ENCODE measurements at regions not wholly inside any gene's neighbourhood (a gene's known extent, or its start where the extent isn't known, plus 50 kb on each side); places are given as distances from the start of the nearest gene placed in this dataset.

- Histone ChIP-seq H3K4me3 (ENCODE audit: low read length, poor library complexity, severe bottlenecking) (no peak overlapping the region), H3K4me1 (ENCODE audit: insufficient read depth, low read length, poor library complexity, severe bottlenecking) (no peaks in the 10 kb centered on the region), H3K36me3 (ENCODE audit: insufficient read depth, low read length) (no peaks in the 10 kb centered on the region), H2AFZ (ENCODE audit: low read length) (no peak overlapping the region), H3K9ac (ENCODE audit: low read depth, low read length, poor library complexity, severe bottlenecking) (no peak overlapping the region), H4K20me1 (ENCODE audit: insufficient read depth, low read length, poor library complexity, severe bottlenecking) (no peaks in the 10 kb centered on the region), H3K4me2 (ENCODE audit: low read depth, low read length, poor library complexity, severe bottlenecking) (no peak overlapping the region), H3K9me3 (ENCODE audit: insufficient read depth, low read depth, low read length) (no peaks in the 10 kb centered on the region), H3F3A (ENCODE audit: low read depth) (no peaks in the 10 kb centered on the region), H3K9me2 (replicated peaks; ENCODE audit: low read depth, low read length) (no peaks in the 10 kb centered on the region), H3K27me3 (ENCODE audit: insufficient read depth, low read length, poor library complexity, severe bottlenecking) (no peaks in the 10 kb centered on the region), H3K79me2 (ENCODE audit: insufficient read depth, low read length) (no peaks in the 10 kb centered on the region)
- TF ChIP-seq EZH2phosphoT487 (IDR thresholded peaks at IDR 0.05; ENCODE audit: borderline replicate concordance) (no peak), CTCF (conservative IDR thresholded peaks at IDR 0.05; ENCODE audit: low read length) (no peak)
Measured at GRCh38 chr4:30790998-30791397, 70.8 kb downstream of the PCDH7 start.

GRCh38 chr4:30792601-30793000, 72.4 kb downstream of the PCDH7 start:
- H3K9me3 ChIP-seq (ENCODE audit: insufficient read depth, low read depth, low read length): no peaks in the 10 kb centered on the region
- H4K20me1 ChIP-seq (ENCODE audit: insufficient read depth, low read length, poor library complexity, severe bottlenecking): no peaks in the 10 kb centered on the region
- no peak overlapping the region for H3K4me3 ChIP-seq (ENCODE audit: low read length, poor library complexity, severe bottlenecking)
- no peaks in the 10 kb centered on the region for H3K9me2 ChIP-seq (replicated peaks; ENCODE audit: low read depth, low read length)
- H2AFZ ChIP-seq (ENCODE audit: low read length): no peak overlapping the region
- H3K4me2 ChIP-seq (ENCODE audit: low read depth, low read length, poor library complexity, severe bottlenecking): no peak overlapping the region
- H3K9ac ChIP-seq (ENCODE audit: low read depth, low read length, poor library complexity, severe bottlenecking): no peak overlapping the region
- H3F3A ChIP-seq (ENCODE audit: low read depth): no peaks in the 10 kb centered on the region
- no peaks in the 10 kb centered on the region for H3K4me1 ChIP-seq (ENCODE audit: insufficient read depth, low read length, poor library complexity, severe bottlenecking)
- H3K79me2 ChIP-seq (ENCODE audit: insufficient read depth, low read length): no peaks in the 10 kb centered on the region
- no peaks in the 10 kb centered on the region for H3K27me3 ChIP-seq (ENCODE audit: insufficient read depth, low read length, poor library complexity, severe bottlenecking)
- no peak for TF ChIP-seq CTCF (conservative IDR thresholded peaks at IDR 0.05; ENCODE audit: low read length)
- TF ChIP-seq EZH2phosphoT487 (IDR thresholded peaks at IDR 0.05; ENCODE audit: borderline replicate concordance): no peak
- no peaks in the 10 kb centered on the region for H3K36me3 ChIP-seq (ENCODE audit: insufficient read depth, low read length)

GRCh38 chr4:30801876-30802275, 81.7 kb downstream of the PCDH7 start:
- no peak overlapping the region for H3K9ac ChIP-seq (ENCODE audit: low read depth, low read length, poor library complexity, severe bottlenecking)
- H2AFZ ChIP-seq (ENCODE audit: low read length): no peak overlapping the region
- no peaks in the 10 kb centered on the region for H3K9me3 ChIP-seq (ENCODE audit: insufficient read depth, low read depth, low read length)
- no peaks in the 10 kb centered on the region for H3K79me2 ChIP-seq (ENCODE audit: insufficient read depth, low read length)
- TF ChIP-seq CTCF (conservative IDR thresholded peaks at IDR 0.05; ENCODE audit: low read length): no peak
- no peak for TF ChIP-seq EZH2phosphoT487 (IDR thresholded peaks at IDR 0.05; ENCODE audit: borderline replicate concordance)
- H3K4me1 ChIP-seq (ENCODE audit: insufficient read depth, low read length, poor library complexity, severe bottlenecking): no peaks in the 10 kb centered on the region
- no peaks in the 10 kb centered on the region for H3F3A ChIP-seq (ENCODE audit: low read depth)
- H4K20me1 ChIP-seq (ENCODE audit: insufficient read depth, low read length, poor library complexity, severe bottlenecking): no peaks in the 10 kb centered on the region
- no peaks in the 10 kb centered on the region for H3K9me2 ChIP-seq (replicated peaks; ENCODE audit: low read depth, low read length)
- H3K4me2 ChIP-seq (ENCODE audit: low read depth, low read length, poor library complexity, severe bottlenecking): no peak overlapping the region
- no peak overlapping the region for H3K4me3 ChIP-seq (ENCODE audit: low read length, poor library complexity, severe bottlenecking)
- H3K36me3 ChIP-seq (ENCODE audit: insufficient read depth, low read length): no peaks in the 10 kb centered on the region
- no peaks in the 10 kb centered on the region for H3K27me3 ChIP-seq (ENCODE audit: insufficient read depth, low read length, poor library complexity, severe bottlenecking)

Measured in Loucy (cell line).